Esophagus muscularis mucosa (tissue), 4 donors: ENCODE measurements at regions not wholly inside any gene's neighbourhood (a gene's known extent, or its start where the extent isn't known, plus 50 kb on each side); places are given as distances from the start of the nearest gene placed in this dataset.

Source experiments
- DNase-seq: peaks from one replicate; pipeline ENCODE4 v3.0.0-alpha.2; 2017; ENCODE audit errors: extremely low spot score
- H3K27ac ChIP-seq, 4 donors: fragments of 200-600 bp; sonication (generic); replicated peaks in 1 of 4; 1 replicate in 3 of 4; 2 replicates in 1 of 4; pipeline ENCODE4 v1.5.1; 2016 to 2019; ENCODE audit warnings: mild to moderate bottlenecking in 1 of 4
- H3K27me3 ChIP-seq, 4 donors: fragments of 200-600 bp; sonication (generic); one replicate each; pipeline versions ENCODE4 v1.5.1 to v1.6.0; 2016 to 2019
- H3K36me3 ChIP-seq, 4 donors: fragments of 200-600 bp; sonication (generic); one replicate each; pipeline ENCODE4 v1.5.1; 2016 to 2019
- H3K4me1 ChIP-seq, 4 donors: fragments of 200-600 bp; sonication (generic); one replicate each; pipeline ENCODE4 v1.5.1; 2016 to 2019
- H3K4me3 ChIP-seq, 4 donors: fragments of 200-600 bp; sonication (generic); 1 replicate in 2 of 4; 2 replicates in 2 of 4; pipeline ENCODE4 v1.5.1; 2016 to 2019; ENCODE audit warnings: mild to moderate bottlenecking in 4 of 4, moderate library complexity in 1 of 4
- H3K9me3 ChIP-seq, 4 donors: fragments of 200-600 bp; sonication (generic); 1 replicate in 3 of 4; 2 replicates in 1 of 4; pipeline ENCODE4 v1.5.1; 2016 to 2019
- CTCF ChIP-seq, 3 experiments: fragments of 200-600 bp in 2 of 3; fragments of 450-650 bp in 1 of 3; sonication (generic) in 2 of 3; IDR thresholded peaks; one replicate each; pipeline ENCODE4 v1.5.1; 2017 to 2019; ENCODE audit warnings: antibody characterized with exemption in 3 of 3, mild to moderate bottlenecking in 2 of 3, moderate library complexity in 1 of 3
- EP300 ChIP-seq: sonication (generic); formaldehyde crosslinking; IDR thresholded peaks from one replicate; pipeline ENCODE4 v1.6.1; 2017; ENCODE audit warnings: antibody characterized with exemption
- POLR2A ChIP-seq: fragments of 450-650 bp; IDR thresholded peaks from one replicate; pipeline ENCODE4 v1.6.1; 2017; ENCODE audit warnings: antibody characterized with exemption, moderate library complexity, mild to moderate bottlenecking, low read depth
- POLR2AphosphoS5 ChIP-seq, 2 donors: sonication (generic); formaldehyde crosslinking; IDR thresholded peaks; one replicate each; pipeline ENCODE4 v1.6.1; 2017; ENCODE audit warnings: antibody characterized with exemption in 2 of 2
- WGBS: methylation state at CpG from one replicate; pipeline ENCODE4 v1.1.5; 2018; 5-methylcytosine and 5-hydroxymethylcytosine counted together
- intact Hi-C: fragments of 100-400 bp; cut with DNase I; formaldehyde crosslinking; loops from one replicate; pipeline ENCODE4 v1.15.1; 2023

GRCh38 chr11:22065472-22065871 is 127.4 kb upstream of the ANO5 start:
- intact Hi-C loops = no loop called here
- TF ChIP-seq POLR2AphosphoS5 (IDR thresholded peaks at IDR 0.05) (no peak), EP300 (no peak), POLR2A (no peak), CTCF (IDR thresholded peaks at IDR 0.05) (no peak)
- 77% methylated on average over 1 of the region's 1 CpG for WGBS
- Histone ChIP-seq H3K27me3 (no peaks in the 10 kb centered on the region), H3K4me1 (no peaks in the 10 kb centered on the region), H3K36me3 (no peaks in the 10 kb centered on the region), H3K9me3 (peaks cover 0 to 21% (median 11%) of the 10 kb centered on the region in 4 donors), H3K4me3 (no peak overlapping the region), H3K27ac (no peak overlapping the region)
- DNase-seq = no peak

DNA sequence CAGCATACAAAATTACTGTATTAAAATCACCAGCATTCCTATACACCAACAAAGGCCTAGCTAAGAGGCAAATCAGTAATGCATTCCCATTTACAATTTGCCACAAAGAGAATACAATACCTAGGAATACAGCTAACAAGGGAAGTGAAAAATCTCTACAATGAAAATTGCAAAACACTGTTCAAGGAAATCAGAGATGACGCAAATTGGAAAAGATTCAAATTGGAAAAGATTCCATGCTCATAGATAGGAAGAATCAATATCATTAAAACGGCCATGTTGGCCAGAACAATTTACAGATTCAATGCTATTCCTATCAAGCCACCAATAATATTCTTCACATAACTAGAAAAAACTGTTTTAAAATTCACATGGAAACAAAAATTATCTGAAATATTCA is 123.0 kb upstream of the ANO5 start:
- TF ChIP-seq POLR2A (no peak), POLR2AphosphoS5 (IDR thresholded peaks at IDR 0.05) (no peak), CTCF (IDR thresholded peaks at IDR 0.05) (no peak), EP300 (no peak)
- H3K36me3 ChIP-seq = no peaks in the 10 kb centered on the region
- intact Hi-C loops = no loop called here
- WGBS = 78% methylated on average over 2 of the region's 2 CpGs
- no peak for DNase-seq
- H3K4me3 ChIP-seq = no peak overlapping the region
- H3K9me3 ChIP-seq = peaks cover 0 to 14% (median 10%) of the 10 kb centered on the region in 4 donors
- no peaks in the 10 kb centered on the region for H3K27me3 ChIP-seq
- H3K27ac ChIP-seq = no peak overlapping the region
- no peaks in the 10 kb centered on the region for H3K4me1 ChIP-seq

DNA sequence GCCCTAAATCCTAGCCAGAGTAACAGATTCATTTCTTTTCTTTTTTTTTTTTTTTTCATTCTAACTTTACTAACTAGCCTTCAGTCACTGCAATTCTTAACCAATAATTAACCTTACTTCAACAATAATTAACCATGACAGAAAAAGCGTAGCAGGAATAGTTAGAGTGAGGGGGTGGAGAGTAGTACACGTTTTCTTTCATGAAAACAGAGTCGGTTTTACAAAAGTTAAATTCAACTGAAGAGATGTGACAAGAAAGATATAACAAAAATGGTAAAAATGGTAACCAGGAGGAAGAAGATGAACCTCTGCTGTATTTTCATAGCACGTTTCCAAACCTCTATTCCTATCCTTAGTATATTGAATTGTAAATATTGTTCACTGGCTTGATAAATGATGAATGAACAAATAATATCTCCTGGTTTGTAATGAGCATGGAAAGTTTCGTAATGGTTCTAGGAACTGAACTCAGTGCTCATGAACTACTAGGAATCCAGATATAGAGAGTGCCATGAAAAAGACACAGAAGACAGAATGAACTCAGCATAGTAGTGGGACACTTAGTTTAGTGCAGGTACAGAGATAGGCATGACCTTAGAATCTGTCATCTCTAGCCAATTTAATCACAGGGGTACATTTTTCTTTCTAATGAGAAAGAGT is 116.5 kb upstream of the ANO5 start:
- no peaks in the 10 kb centered on the region for H3K4me1 ChIP-seq
- H3K9me3 ChIP-seq = no peaks in the 10 kb centered on the region
- H3K4me3 ChIP-seq = no peak overlapping the region
- no peaks in the 10 kb centered on the region for H3K36me3 ChIP-seq
- no peaks in the 10 kb centered on the region for H3K27me3 ChIP-seq
- no peak for DNase-seq
- intact Hi-C loops = no loop called here
- TF ChIP-seq CTCF (IDR thresholded peaks at IDR 0.05) = no peak
- no peak for TF ChIP-seq POLR2AphosphoS5 (IDR thresholded peaks at IDR 0.05)
- no peak for TF ChIP-seq EP300
- no peak for TF ChIP-seq POLR2A
- no peak overlapping the region for H3K27ac ChIP-seq
- 71% methylated on average over 5 of the region's 5 CpGs for WGBS

DNA sequence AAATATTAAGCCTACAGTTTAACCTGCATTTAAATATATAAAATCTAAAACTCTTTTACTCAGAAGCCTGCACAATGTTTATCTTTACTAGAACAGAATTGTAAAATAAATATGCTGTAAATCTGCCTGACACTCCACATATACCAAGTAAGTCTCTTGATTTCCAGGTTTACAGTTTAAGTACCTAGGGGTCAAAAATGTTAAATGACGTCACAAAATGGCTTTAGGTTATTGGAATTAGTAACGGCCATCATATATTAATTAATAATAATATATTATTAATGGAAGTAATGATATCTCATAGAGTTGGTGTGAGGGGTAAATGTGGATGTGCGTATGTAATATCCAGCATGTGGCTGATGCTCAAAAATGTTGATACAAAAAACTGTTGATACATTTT is 114.8 kb upstream of the ANO5 start:
- TF ChIP-seq POLR2AphosphoS5 (IDR thresholded peaks at IDR 0.05) = no peak
- no peak for TF ChIP-seq POLR2A
- no peak for TF ChIP-seq EP300
- TF ChIP-seq CTCF (IDR thresholded peaks at IDR 0.05) = no peak
- peaks cover 0 to 5% (median 0%) of the 10 kb centered on the region in 4 donors for H3K9me3 ChIP-seq
- H3K4me1 ChIP-seq = no peaks in the 10 kb centered on the region
- intact Hi-C loops = no loop called here
- no peak overlapping the region for H3K4me3 ChIP-seq
- WGBS = 63% methylated on average over 3 of the region's 3 CpGs
- DNase-seq = no peak
- no peaks in the 10 kb centered on the region for H3K36me3 ChIP-seq
- no peak overlapping the region for H3K27ac ChIP-seq
- H3K27me3 ChIP-seq = no peaks in the 10 kb centered on the region
